ENCODE measurements at regions not wholly inside any gene's neighbourhood (a gene's known extent, or its start where the extent isn't known, plus 50 kb on each side); places are given as distances from the start of the nearest gene placed in this dataset.

DNA sequence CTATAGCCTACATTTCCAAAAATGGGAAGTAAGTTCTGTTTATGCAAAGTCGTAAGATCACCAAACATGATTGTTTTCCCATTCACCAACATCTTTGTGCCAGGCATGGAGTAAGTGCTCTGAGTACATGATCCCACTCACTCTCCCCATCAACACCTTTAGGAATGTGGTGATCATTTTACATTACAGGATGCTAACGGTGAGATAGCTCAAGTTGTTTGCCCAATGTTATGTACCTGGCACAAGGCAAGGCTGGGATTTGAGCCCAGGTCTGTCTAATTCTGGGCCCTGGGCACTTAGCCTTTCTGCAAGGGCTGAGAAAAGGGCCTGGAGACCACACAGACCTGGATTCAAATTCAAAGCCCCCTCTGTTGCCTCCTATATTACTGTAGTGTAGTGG lies 581.7 kb upstream of the CFAP20DC start:
- Histone ChIP-seq H4K20me1 (ENCODE audit: insufficient read depth) (no peaks in the 10 kb centered on the region), H3K79me2 (replicated peaks; ENCODE audit: insufficient read depth, low read length) (no peaks in the 10 kb centered on the region), H3F3A (ENCODE audit: insufficient read depth, low read length, poor library complexity, severe bottlenecking) (no peaks in the 10 kb centered on the region), H3K4me2 (ENCODE audit: low read length) (no peak overlapping the region), H3K9ac (ENCODE audit: low read length) (no peak overlapping the region), H2AFZ (ENCODE audit: low read depth, low read length) (no peak overlapping the region), H3K27me3 (ENCODE audit: insufficient read depth, low read depth, low read length) (no peaks in the 10 kb centered on the region), H3K27ac (ENCODE audit: low read length) (no peak overlapping the region), H3K4me3 (ENCODE audit: low read length) (no peak overlapping the region), H3K36me3 (ENCODE audit: insufficient read depth, low read length) (no peaks in the 10 kb centered on the region), H3K9me2 (ENCODE audit: insufficient read depth, low read length) (no peaks in the 10 kb centered on the region), H3K9me3 (ENCODE audit: low read length) (no peaks in the 10 kb centered on the region)
- TF ChIP-seq POLR2AphosphoS5 (IDR thresholded peaks at IDR 0.05) (no peak), SMC3 (conservative IDR thresholded peaks at IDR 0.05; ENCODE audit: poor library complexity) (no peak), EZH2 (IDR thresholded peaks at IDR 0.05; ENCODE audit: borderline replicate concordance, insufficient read depth, low read length, poor library complexity, severe bottlenecking) (no peak), RAD21 (conservative IDR thresholded peaks at IDR 0.05) (no peak), EP300 (conservative IDR thresholded peaks at IDR 0.05; ENCODE audit: poor library complexity, severe bottlenecking) (no peak), MXI1 (conservative IDR thresholded peaks at IDR 0.05; ENCODE audit: poor library complexity, severe bottlenecking) (no peak), TAF1 (IDR thresholded peaks at IDR 0.05; ENCODE audit: low read depth) (no peak)
- TF ChIP-seq, protein P1, sequence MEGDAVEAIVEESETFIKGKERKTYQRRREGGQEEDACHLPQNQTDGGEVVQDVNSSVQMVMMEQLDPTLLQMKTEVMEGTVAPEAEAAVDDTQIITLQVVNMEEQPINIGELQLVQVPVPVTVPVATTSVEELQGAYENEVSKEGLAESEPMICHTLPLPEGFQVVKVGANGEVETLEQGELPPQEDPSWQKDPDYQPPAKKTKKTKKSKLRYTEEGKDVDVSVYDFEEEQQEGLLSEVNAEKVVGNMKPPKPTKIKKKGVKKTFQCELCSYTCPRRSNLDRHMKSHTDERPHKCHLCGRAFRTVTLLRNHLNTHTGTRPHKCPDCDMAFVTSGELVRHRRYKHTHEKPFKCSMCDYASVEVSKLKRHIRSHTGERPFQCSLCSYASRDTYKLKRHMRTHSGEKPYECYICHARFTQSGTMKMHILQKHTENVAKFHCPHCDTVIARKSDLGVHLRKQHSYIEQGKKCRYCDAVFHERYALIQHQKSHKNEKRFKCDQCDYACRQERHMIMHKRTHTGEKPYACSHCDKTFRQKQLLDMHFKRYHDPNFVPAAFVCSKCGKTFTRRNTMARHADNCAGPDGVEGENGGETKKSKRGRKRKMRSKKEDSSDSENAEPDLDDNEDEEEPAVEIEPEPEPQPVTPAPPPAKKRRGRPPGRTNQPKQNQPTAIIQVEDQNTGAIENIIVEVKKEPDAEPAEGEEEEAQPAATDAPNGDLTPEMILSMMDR (IDR thresholded peaks at IDR 0.05; ENCODE audit: poor library complexity, severe bottlenecking): no peak
- TF ChIP-seq, protein P2, sequence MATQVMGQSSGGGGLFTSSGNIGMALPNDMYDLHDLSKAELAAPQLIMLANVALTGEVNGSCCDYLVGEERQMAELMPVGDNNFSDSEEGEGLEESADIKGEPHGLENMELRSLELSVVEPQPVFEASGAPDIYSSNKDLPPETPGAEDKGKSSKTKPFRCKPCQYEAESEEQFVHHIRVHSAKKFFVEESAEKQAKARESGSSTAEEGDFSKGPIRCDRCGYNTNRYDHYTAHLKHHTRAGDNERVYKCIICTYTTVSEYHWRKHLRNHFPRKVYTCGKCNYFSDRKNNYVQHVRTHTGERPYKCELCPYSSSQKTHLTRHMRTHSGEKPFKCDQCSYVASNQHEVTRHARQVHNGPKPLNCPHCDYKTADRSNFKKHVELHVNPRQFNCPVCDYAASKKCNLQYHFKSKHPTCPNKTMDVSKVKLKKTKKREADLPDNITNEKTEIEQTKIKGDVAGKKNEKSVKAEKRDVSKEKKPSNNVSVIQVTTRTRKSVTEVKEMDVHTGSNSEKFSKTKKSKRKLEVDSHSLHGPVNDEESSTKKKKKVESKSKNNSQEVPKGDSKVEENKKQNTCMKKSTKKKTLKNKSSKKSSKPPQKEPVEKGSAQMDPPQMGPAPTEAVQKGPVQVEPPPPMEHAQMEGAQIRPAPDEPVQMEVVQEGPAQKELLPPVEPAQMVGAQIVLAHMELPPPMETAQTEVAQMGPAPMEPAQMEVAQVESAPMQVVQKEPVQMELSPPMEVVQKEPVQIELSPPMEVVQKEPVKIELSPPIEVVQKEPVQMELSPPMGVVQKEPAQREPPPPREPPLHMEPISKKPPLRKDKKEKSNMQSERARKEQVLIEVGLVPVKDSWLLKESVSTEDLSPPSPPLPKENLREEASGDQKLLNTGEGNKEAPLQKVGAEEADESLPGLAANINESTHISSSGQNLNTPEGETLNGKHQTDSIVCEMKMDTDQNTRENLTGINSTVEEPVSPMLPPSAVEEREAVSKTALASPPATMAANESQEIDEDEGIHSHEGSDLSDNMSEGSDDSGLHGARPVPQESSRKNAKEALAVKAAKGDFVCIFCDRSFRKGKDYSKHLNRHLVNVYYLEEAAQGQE (IDR thresholded peaks at IDR 0.05; ENCODE audit: borderline replicate concordance): no peak

DNA sequence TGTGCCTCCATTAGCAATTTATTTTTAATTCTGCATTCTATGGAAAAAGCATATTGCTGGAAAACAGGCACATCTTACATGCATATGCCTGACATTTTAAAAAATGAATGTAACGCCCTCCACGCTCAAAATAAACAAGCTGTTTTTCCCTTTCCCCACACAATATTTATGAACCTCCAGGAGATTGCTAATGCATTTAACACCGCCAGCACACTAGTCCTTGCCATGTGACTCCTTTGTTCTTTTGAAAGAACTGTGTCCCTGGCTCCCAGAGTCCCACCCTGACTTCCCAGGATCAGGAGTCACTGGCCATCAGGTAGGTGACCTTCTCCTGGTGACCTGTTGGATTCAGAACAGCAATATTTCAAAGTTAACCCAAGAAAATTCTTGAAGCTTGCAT lies 571.2 kb upstream of the CFAP20DC start:
- Histone ChIP-seq H3K79me2 (replicated peaks; ENCODE audit: insufficient read depth, low read length) (no peaks in the 10 kb centered on the region), H3K9ac (ENCODE audit: low read length) (no peak overlapping the region), H3K4me3 (ENCODE audit: low read length) (no peak overlapping the region), H2AFZ (ENCODE audit: low read depth, low read length) (no peak overlapping the region), H4K20me1 (ENCODE audit: insufficient read depth) (no peaks in the 10 kb centered on the region), H3K36me3 (ENCODE audit: insufficient read depth, low read length) (no peaks in the 10 kb centered on the region), H3F3A (ENCODE audit: insufficient read depth, low read length, poor library complexity, severe bottlenecking) (no peaks in the 10 kb centered on the region), H3K9me2 (ENCODE audit: insufficient read depth, low read length) (no peaks in the 10 kb centered on the region), H3K4me2 (ENCODE audit: low read length) (no peak overlapping the region), H3K9me3 (ENCODE audit: low read length) (no peaks in the 10 kb centered on the region), H3K27ac (ENCODE audit: low read length) (no peak overlapping the region), H3K27me3 (ENCODE audit: insufficient read depth, low read depth, low read length) (no peaks in the 10 kb centered on the region)
- TF ChIP-seq, protein P2 (IDR thresholded peaks at IDR 0.05; ENCODE audit: borderline replicate concordance): no peak

Measured in neural cell (in vitro differentiated cells).